ENCODE measurements at regions not wholly inside any gene's neighbourhood (a gene's known extent, or its start where the extent isn't known, plus 50 kb on each side); places are given as distances from the start of the nearest gene placed in this dataset.

- POLR2A ChIA-PET, result no interaction called here
These were observed 951.1 kb upstream of the SLC10A2 start for GRCh38 chr13:104017317-104017716.

GRCh38 chr13:104015646-104016396, 949.6 kb upstream of the SLC10A2 start:
- no peaks in the 10 kb centered on the region for H3K36me3 ChIP-seq (ENCODE audit: control insufficient read depth in 2 of 2, insufficient read depth in 1 of 2, low read length in 2 of 2)
- H3K9me3 ChIP-seq (ENCODE audit: control insufficient read depth, insufficient read depth, low read depth, low read length), result no peaks in the 10 kb centered on the region
- H3K4me3 ChIP-seq (ENCODE audit: low read depth, low read length), result no peak overlapping the region
- no peaks in the 10 kb centered on the region; the same call in 1 of the 2 replicates for H3K4me1 ChIP-seq (ENCODE audit: control insufficient read depth, insufficient read depth, low read length)
- no peak overlapping the region for H3K27ac ChIP-seq (ENCODE audit: extremely low read depth, low read depth, low read length)
- CTCF ChIA-PET, result no interaction called here
- POLR2A ChIA-PET, result no interaction called here
- TF ChIP-seq MYNN (tag by site-specific recombination; IDR thresholded peaks at IDR 0.05; ENCODE audit: borderline replicate concordance) (no peak), CTCF (tag by site-specific recombination; IDR thresholded peaks at IDR 0.05) (no peak), ZNF701 (tag by site-specific recombination; IDR thresholded peaks at IDR 0.05) (no peak), ZNF335 (tag by site-specific recombination; conservative IDR thresholded peaks at IDR 0.05) (no peak), ZSCAN18 (tag by site-specific recombination; IDR thresholded peaks at IDR 0.05) (no peak), ZNF514 (tag by site-specific recombination; IDR thresholded peaks at IDR 0.05) (no peak), ZSCAN16 (tag by site-specific recombination; IDR thresholded peaks at IDR 0.05) (no peak), ZNF555 (tag by site-specific recombination; conservative IDR thresholded peaks at IDR 0.05) (no peak), ZNF274 (IDR thresholded peaks at IDR 0.05; ENCODE audit: low read length) (no peak), ZNF274 (tag by site-specific recombination; IDR thresholded peaks at IDR 0.05; ENCODE audit: borderline replicate concordance) (no peak)

More at GRCh38 chr13:104017317-104017716, 951.1 kb upstream of the SLC10A2 start:
- TF ChIP-seq TRIM28 (IDR thresholded peaks at IDR 0.05; ENCODE audit: borderline replicate concordance, low read length) (no peak), ZBTB49 (tag by site-specific recombination; IDR thresholded peaks at IDR 0.05; ENCODE audit: low read depth) (no peak), ZNF501 (tag by site-specific recombination; IDR thresholded peaks at IDR 0.05) (no peak), GLI4 (tag by site-specific recombination; IDR thresholded peaks at IDR 0.05) (no peak), KLF9 (tag by site-specific recombination; IDR thresholded peaks at IDR 0.05; ENCODE audit: low read depth) (no peak), ZNF366 (tag by site-specific recombination; conservative IDR thresholded peaks at IDR 0.05) (no peak), ZNF211 (tag by site-specific recombination; IDR thresholded peaks at IDR 0.05; ENCODE audit: low read depth) (no peak), ZNF26 (tag by site-specific recombination; IDR thresholded peaks at IDR 0.05) (no peak), ZNF416 (tag by site-specific recombination; IDR thresholded peaks at IDR 0.05) (no peak), ZNF433 (tag by site-specific recombination; IDR thresholded peaks at IDR 0.05; ENCODE audit: low read depth) (no peak), IKZF3 (tag by site-specific recombination; IDR thresholded peaks at IDR 0.05) (no peak), BCL6B (tag by site-specific recombination; IDR thresholded peaks at IDR 0.05) (no peak), ZNF529 (tag by site-specific recombination; IDR thresholded peaks at IDR 0.05; ENCODE audit: insufficient replicate concordance) (no peak), ZNF16 (tag by site-specific recombination; IDR thresholded peaks at IDR 0.05; ENCODE audit: low read depth) (no peak), MZF1 (tag by site-specific recombination; IDR thresholded peaks at IDR 0.05; ENCODE audit: borderline replicate concordance) (no peak), ZNF596 (tag by site-specific recombination; IDR thresholded peaks at IDR 0.05) (no peak), ZNF239 (tag by site-specific recombination; IDR thresholded peaks at IDR 0.05) (no peak), ZNF202 (tag by site-specific recombination; IDR thresholded peaks at IDR 0.05; ENCODE audit: borderline replicate concordance) (no peak), ZNF140 (tag by site-specific recombination; IDR thresholded peaks at IDR 0.05) (no peak), ZNF561 (tag by site-specific recombination; IDR thresholded peaks at IDR 0.05; ENCODE audit: borderline replicate concordance) (no peak)
- Histone ChIP-seq H3K36me3 (ENCODE audit: control insufficient read depth in 2 of 2, insufficient read depth in 1 of 2, low read length in 2 of 2) (no peaks in the 10 kb centered on the region), H3K4me1 (ENCODE audit: control insufficient read depth, insufficient read depth, low read length) (no peaks in the 10 kb centered on the region; the same call in 1 of the 2 replicates), H3K4me3 (ENCODE audit: low read depth, low read length) (no peak overlapping the region), H3K9me3 (ENCODE audit: control insufficient read depth, insufficient read depth, low read depth, low read length) (no peaks in the 10 kb centered on the region), H3K27ac (ENCODE audit: extremely low read depth, low read depth, low read length) (no peak overlapping the region)
- CTCF ChIA-PET, result no interaction called here
